GM18907 (cell line): ENCODE measurements at regions not wholly inside any gene's neighbourhood (a gene's known extent, or its start where the extent isn't known, plus 50 kb on each side); places are given as distances from the start of the nearest gene placed in this dataset.

Experiments used
- ATAC-seq: cut with Tn5 transposase; IDR thresholded peaks from one replicate; pipeline ENCODE4 v1.9.1; 2021; ENCODE audit warnings: mild to moderate bottlenecking, moderate library complexity; ENCODE audit not compliant: unreplicated experiment

GRCh38 chr4:179486570-179487335, 2044.5 kb upstream of the AGA start:
- no peak for ATAC-seq

GRCh38 chr4:179492260-179493080, 2050.2 kb upstream of the AGA start:
- no peak for ATAC-seq

- no peak for ATAC-seq
Measured at GRCh38 chr4:179503976-179504375, 2061.7 kb upstream of the AGA start.

- ATAC-seq, result no peak
Measured at GRCh38 chr4:179509489-179509888, 2067.3 kb upstream of the AGA start.

- no peak for ATAC-seq
Measured at GRCh38 chr4:179521952-179522351, 2079.7 kb upstream of the AGA start.

- ATAC-seq, result no peak
Measured at GRCh38 chr4:179530958-179531357, 2088.7 kb upstream of the AGA start.

- no peak for ATAC-seq
Measured at GRCh38 chr4:179536694-179537093, 2094.5 kb upstream of the AGA start.

GRCh38 chr4:179539641-179540040, 2097.4 kb upstream of the AGA start:
- ATAC-seq, result no peak

GRCh38 chr4:179543771-179544170, 2101.5 kb upstream of the AGA start:
- ATAC-seq, result no peak

- no peak for ATAC-seq
Measured at GRCh38 chr4:179544496-179544895, 2102.3 kb upstream of the AGA start.

GRCh38 chr4:179552131-179552530, 2109.9 kb upstream of the AGA start:
- ATAC-seq, result no peak

GRCh38 chr4:179563741-179564140, 2121.5 kb upstream of the AGA start:
- no peak for ATAC-seq

- ATAC-seq, result no peak
Measured at GRCh38 chr4:179569549-179569948, 2127.3 kb upstream of the AGA start.

GRCh38 chr4:179582164-179582905, 2140.1 kb upstream of the AGA start:
- ATAC-seq, result no peak

- no peak for ATAC-seq
Measured at GRCh38 chr4:179583221-179583620, 2141.0 kb upstream of the AGA start.

GRCh38 chr4:179584101-179584500, 2141.9 kb upstream of the AGA start:
- ATAC-seq, result no peak

GRCh38 chr4:179585761-179586160, 2143.5 kb upstream of the AGA start:
- ATAC-seq, result no peak

GRCh38 chr4:179586460-179586859, 2144.2 kb upstream of the AGA start:
- ATAC-seq, result no peak

GRCh38 chr4:179595671-179596410, 2153.6 kb upstream of the AGA start:
- no peak for ATAC-seq

- no peak for ATAC-seq
Measured at GRCh38 chr4:179596621-179597020, 2154.4 kb upstream of the AGA start.

- no peak for ATAC-seq
Measured at GRCh38 chr4:179597301-179597700, 2155.1 kb upstream of the AGA start.
